ENCODE measurements at regions not wholly inside any gene's neighbourhood (a gene's known extent, or its start where the extent isn't known, plus 50 kb on each side); places are given as distances from the start of the nearest gene placed in this dataset.

GRCh38 chr1:181918880-181919525, 142.5 kb downstream of the ZNF648 start:
- WGBS, 2 donors: 72% methylated on average over 6 to 7 of the region's 7 CpGs
- TF ChIP-seq POLR2AphosphoS5 (IDR thresholded peaks at IDR 0.05) (no peak), EP300 (IDR thresholded peaks at IDR 0.05) (no peak), POLR2A (IDR thresholded peaks at IDR 0.05) (no peak)
- TF ChIP-seq, protein P1, sequence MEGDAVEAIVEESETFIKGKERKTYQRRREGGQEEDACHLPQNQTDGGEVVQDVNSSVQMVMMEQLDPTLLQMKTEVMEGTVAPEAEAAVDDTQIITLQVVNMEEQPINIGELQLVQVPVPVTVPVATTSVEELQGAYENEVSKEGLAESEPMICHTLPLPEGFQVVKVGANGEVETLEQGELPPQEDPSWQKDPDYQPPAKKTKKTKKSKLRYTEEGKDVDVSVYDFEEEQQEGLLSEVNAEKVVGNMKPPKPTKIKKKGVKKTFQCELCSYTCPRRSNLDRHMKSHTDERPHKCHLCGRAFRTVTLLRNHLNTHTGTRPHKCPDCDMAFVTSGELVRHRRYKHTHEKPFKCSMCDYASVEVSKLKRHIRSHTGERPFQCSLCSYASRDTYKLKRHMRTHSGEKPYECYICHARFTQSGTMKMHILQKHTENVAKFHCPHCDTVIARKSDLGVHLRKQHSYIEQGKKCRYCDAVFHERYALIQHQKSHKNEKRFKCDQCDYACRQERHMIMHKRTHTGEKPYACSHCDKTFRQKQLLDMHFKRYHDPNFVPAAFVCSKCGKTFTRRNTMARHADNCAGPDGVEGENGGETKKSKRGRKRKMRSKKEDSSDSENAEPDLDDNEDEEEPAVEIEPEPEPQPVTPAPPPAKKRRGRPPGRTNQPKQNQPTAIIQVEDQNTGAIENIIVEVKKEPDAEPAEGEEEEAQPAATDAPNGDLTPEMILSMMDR (IDR thresholded peaks at IDR 0.05): no peak

DNA sequence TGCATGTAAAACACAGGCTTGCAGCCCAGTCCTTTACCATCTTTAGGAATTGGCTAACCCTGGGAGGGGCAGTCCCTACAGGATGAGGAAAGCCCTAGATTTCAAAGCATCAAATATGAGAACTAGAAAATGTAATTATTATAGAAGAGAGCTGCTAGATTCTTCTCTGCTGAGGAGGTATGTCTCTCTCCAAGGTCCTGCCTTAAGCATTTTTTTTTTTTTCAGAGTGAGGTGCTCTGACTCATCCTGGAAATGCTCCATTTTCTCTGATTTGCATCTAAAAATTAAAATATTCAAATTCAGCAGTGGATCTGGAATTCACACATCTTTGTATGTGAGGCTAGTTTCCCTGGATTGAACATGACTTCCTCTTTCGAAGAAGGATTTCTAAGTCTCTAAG, 149.8 kb downstream of the ZNF648 start:
- WGBS, 2 donors: 93 to 100% methylated on average over 1 of the region's 1 CpG
- Histone ChIP-seq H3K27ac (no peak overlapping the region), H3K4me1 (no peaks in the 10 kb centered on the region), H3K27me3 (no peaks in the 10 kb centered on the region), H3K36me3 (no peaks in the 10 kb centered on the region), H3K4me3 (no peak overlapping the region), H3K9me3 (no peaks in the 10 kb centered on the region)
- DNase-seq (no peak), ATAC-seq (ENCODE audit: low FRiP score in 2 of 2) (no peak)
- no peak for TF ChIP-seq POLR2A (IDR thresholded peaks at IDR 0.05)
- no peak for TF ChIP-seq POLR2AphosphoS5 (IDR thresholded peaks at IDR 0.05)
- no peak for TF ChIP-seq EP300 (IDR thresholded peaks at IDR 0.05)
- TF ChIP-seq, protein P1 (IDR thresholded peaks at IDR 0.05): no peak

More at GRCh38 chr1:181918880-181919525, 142.5 kb downstream of the ZNF648 start:
- Histone ChIP-seq H3K27ac (no peak overlapping the region), H3K36me3 (no peaks in the 10 kb centered on the region), H3K9me3 (peaks cover 0 to 3% (median 0%) of the 10 kb centered on the region in 4 donors), H3K4me3 (no peak overlapping the region), H3K4me1 (no peaks in the 10 kb centered on the region), H3K27me3 (no peaks in the 10 kb centered on the region)
- ATAC-seq (ENCODE audit: low FRiP score in 2 of 2) (no peak), DNase-seq (no peak)

DNA sequence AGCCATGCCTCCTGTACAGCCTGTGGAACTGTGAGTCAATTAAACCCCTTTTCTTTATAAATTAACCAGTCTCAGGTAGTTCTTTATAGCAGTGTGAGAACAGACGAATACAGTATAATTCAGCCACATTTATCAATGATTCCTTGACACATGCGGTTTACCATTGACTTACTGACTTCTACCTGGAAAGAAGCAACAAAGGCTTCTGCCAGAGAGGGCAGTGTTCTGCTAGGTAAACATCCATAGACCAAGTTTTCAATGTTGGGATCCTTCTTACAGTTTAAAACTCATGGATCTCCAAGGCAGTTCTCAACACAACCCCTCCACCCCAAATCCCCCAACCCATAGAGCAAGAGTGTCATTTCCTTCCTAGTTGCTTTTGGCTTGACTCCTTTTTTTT, 150.6 kb downstream of the ZNF648 start:
- Histone ChIP-seq H3K36me3 (no peaks in the 10 kb centered on the region), H3K27me3 (no peaks in the 10 kb centered on the region), H3K27ac (no peak overlapping the region), H3K9me3 (no peaks in the 10 kb centered on the region), H3K4me3 (no peak overlapping the region), H3K4me1 (no peaks in the 10 kb centered on the region)
- WGBS, 2 donors: 67 to 84% methylated on average over 2 of the region's 2 CpGs
- no peak for DNase-seq
- ATAC-seq (ENCODE audit: low FRiP score in 2 of 2): no peak
- TF ChIP-seq, protein P1 (IDR thresholded peaks at IDR 0.05): no peak
- no peak for TF ChIP-seq EP300 (IDR thresholded peaks at IDR 0.05)

DNA sequence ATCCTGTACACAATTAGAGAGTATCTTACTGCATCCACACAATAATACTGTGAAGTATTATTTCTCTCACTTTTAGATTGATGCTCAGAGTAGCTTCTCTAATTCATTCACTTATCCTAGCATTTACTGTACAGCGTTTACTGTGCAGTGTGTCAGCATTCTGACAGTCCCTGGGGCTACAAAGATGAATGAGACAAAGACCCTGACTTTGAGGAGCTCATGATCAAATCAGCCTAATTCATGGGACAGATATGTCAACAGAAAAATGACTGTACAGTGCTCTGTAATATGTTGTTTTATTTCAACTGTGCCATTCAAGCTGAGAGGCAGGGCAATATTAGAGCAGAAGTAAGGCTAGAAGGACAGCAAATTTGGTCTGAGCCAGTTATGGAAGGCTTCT, 152.5 kb downstream of the ZNF648 start:
- ATAC-seq (ENCODE audit: low FRiP score in 2 of 2): no peak
- WGBS, 2 donors: 64 to 75% methylated on average over 1 of the region's 1 CpG

GRCh38 chr1:181906631-181907030, 154.9 kb downstream of the ZNF648 start:
- no peaks in the 10 kb centered on the region for H3K4me1 ChIP-seq
- DNase-seq (no peak), ATAC-seq (ENCODE audit: low FRiP score in 2 of 2) (no peak)
- no peak overlapping the region for H3K27ac ChIP-seq
- H3K27me3 ChIP-seq: no peaks in the 10 kb centered on the region
- H3K4me3 ChIP-seq: no peak overlapping the region
- no peaks in the 10 kb centered on the region for H3K36me3 ChIP-seq
- no peaks in the 10 kb centered on the region for H3K9me3 ChIP-seq
- TF ChIP-seq POLR2AphosphoS5 (IDR thresholded peaks at IDR 0.05) (no peak), POLR2A (IDR thresholded peaks at IDR 0.05) (no peak), EP300 (IDR thresholded peaks at IDR 0.05) (no peak)
- TF ChIP-seq, protein P1 (IDR thresholded peaks at IDR 0.05): no peak
- 88 to 93% methylated on average over 6 of the region's 6 CpGs for WGBS, 2 donors

More for the DNA sequence above, 152.5 kb downstream of the ZNF648 start:
- no peak for TF ChIP-seq POLR2A (IDR thresholded peaks at IDR 0.05)
- Histone ChIP-seq H3K27ac (no peak overlapping the region), H3K36me3 (no peaks in the 10 kb centered on the region), H3K4me3 (no peak overlapping the region), H3K4me1 (no peaks in the 10 kb centered on the region), H3K27me3 (no peaks in the 10 kb centered on the region), H3K9me3 (no peaks in the 10 kb centered on the region)
- no peak for DNase-seq
